22Rv1 (cell line): ENCODE measurements at regions not wholly inside any gene's neighbourhood (a gene's known extent, or its start where the extent isn't known, plus 50 kb on each side); places are given as distances from the start of the nearest gene placed in this dataset.

Experiments
- CTCF ChIP-seq: fragments of 450-650 bp; IDR thresholded peaks from 2 replicates; pipeline ENCODE4 v1.5.1; 2017; ENCODE audit warnings: mild to moderate bottlenecking
- ZFX ChIP-seq: fragments of 450-650 bp; IDR thresholded peaks from 2 replicates; pipeline ENCODE4 v1.6.1; 2017; ENCODE audit warnings: antibody characterized with exemption, borderline replicate concordance

GRCh38 chr4:135605076-135605475 lies 1403.5 kb upstream of the PABPC4L start:
- TF ChIP-seq CTCF: no peak
- TF ChIP-seq ZFX: no peak
